ENCODE measurements at regions not wholly inside any gene's neighbourhood (a gene's known extent, or its start where the extent isn't known, plus 50 kb on each side); places are given as distances from the start of the nearest gene placed in this dataset.

- TF ChIP-seq CTCF (conservative IDR thresholded peaks at IDR 0.05; ENCODE audit: low read length) = no peak
- no peak for TF ChIP-seq EZH2phosphoT487 (IDR thresholded peaks at IDR 0.05; ENCODE audit: borderline replicate concordance, low read depth, low read length)
Measured at GRCh38 chr17:16881239-16881924, 90.5 kb downstream of the TNFRSF13B start.
